ACC112 (cell line): ENCODE measurements at regions not wholly inside any gene's neighbourhood (a gene's known extent, or its start where the extent isn't known, plus 50 kb on each side); places are given as distances from the start of the nearest gene placed in this dataset.

Source experiments
- H2AFZ ChIP-seq: fragments of 200-600 bp; sonication (generic); one replicate; pipeline ENCODE4 v1.6.0; 2017; ENCODE audit warnings: antibody characterized with exemption, low read length; ENCODE audit not compliant: unreplicated experiment
- H3K27ac ChIP-seq: fragments of 200-600 bp; sonication (generic); 2 replicates; pipeline ENCODE4 v1.5.1; 2014; ENCODE audit warnings: low read depth, mild to moderate bottlenecking, antibody characterized with exemption, low read length, moderate library complexity
- H3K27me3 ChIP-seq: fragments of 200-600 bp; sonication (generic); 2 replicates; pipeline ENCODE4 v1.6.1; 2014; ENCODE audit warnings: mild to moderate bottlenecking, antibody characterized with exemption, low read length, moderate library complexity, mixed read lengths; ENCODE audit not compliant: insufficient read depth
- H3K36me3 ChIP-seq: fragments of 200-600 bp; sonication (generic); 2 replicates; pipeline ENCODE4 v1.6.1; 2016; ENCODE audit warnings: mild to moderate bottlenecking, antibody characterized with exemption, low read length, moderate library complexity, mixed read lengths; ENCODE audit not compliant: insufficient read depth
- H3K4me1 ChIP-seq: fragments of 200-600 bp; sonication (generic); one replicate; pipeline ENCODE4 v1.6.1; 2016; ENCODE audit warnings: low read length, mixed read lengths; ENCODE audit not compliant: insufficient read depth, unreplicated experiment, control insufficient read depth
- H3K4me3 ChIP-seq: fragments of 200-600 bp; sonication (generic); 2 replicates; pipeline ENCODE4 v1.5.1; 2014; ENCODE audit warnings: mild to moderate bottlenecking, low read depth, low read length
- H3K79me2 ChIP-seq: fragments of 200-600 bp; sonication (generic); one replicate; pipeline ENCODE4 v1.6.0; 2016; ENCODE audit warnings: low read length; ENCODE audit not compliant: control insufficient read depth, unreplicated experiment, insufficient read depth

DNA sequence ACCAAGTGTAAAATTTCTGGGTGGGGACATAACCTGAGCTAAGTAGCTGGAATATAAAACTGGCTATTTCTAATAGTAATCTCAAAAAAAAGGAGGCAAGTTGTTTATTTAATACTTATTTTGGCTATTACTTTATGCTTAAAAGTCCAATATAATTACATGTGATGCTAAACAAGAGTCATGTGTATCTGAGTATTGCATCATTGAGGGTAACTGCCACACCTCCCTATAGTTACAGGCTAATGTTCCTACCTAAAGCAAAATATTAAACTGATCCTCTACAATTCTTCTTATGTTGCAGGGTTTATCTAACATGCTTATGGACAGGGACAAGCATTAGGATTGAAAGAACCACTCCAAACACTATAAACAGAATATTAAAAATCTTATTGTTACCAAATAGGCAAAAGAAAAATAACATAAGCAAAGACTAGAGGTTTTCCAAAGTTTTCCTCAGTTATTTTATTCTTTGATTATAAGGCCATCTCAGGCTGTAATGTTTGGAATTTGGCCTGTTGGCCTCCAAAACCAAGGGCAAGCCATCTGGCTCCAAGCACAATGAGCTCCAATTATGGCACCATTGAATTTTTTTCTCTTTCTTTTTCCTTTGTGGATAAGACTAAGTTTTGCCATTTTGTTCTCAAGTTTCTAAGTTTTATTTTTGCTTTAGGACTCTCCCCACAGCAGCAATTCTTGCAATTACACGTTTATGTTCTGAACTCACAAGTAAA is 75.8 kb upstream of the ABI3BP start:
- Histone ChIP-seq H3K27ac (peak overlapping the region; percentile 24), H3K79me2 (no peaks in the 10 kb centered on the region), H3K27me3 (no peaks in the 10 kb centered on the region), H3K4me3 (no peak overlapping the region), H2AFZ (peak overlapping the region; percentile 53), H3K4me1 (peaks cover 57% of the 10 kb centered on the region), H3K36me3 (no peaks in the 10 kb centered on the region)

DNA sequence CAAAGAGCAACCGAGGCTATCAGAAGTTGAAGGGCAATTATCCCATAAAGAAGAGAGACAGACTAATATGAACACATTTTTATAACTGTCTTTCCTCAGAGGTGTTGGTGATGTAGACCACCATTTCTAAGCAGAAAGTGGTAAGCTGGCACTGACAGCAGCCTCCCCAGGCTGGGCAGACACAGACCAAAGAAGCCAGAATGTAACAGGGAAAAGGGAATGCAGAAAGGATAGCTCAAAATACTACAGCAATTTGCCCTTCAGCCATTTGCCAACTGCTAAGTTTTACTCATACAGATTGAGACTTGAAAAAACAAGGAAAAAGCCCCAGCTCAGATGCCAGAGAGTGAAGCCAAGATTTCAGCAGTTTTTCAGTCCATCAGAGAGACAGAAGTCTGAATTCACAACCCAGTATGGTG is 73.5 kb upstream of the ABI3BP start:
- peaks cover 42% of the 10 kb centered on the region for H3K4me1 ChIP-seq
- peak overlapping the region; percentile 99 for H3K27ac ChIP-seq
- H2AFZ ChIP-seq = peak overlapping the region; percentile 19
- no peaks in the 10 kb centered on the region for H3K36me3 ChIP-seq
- peak overlapping the region; percentile 46 for H3K4me3 ChIP-seq
- no peaks in the 10 kb centered on the region for H3K27me3 ChIP-seq
- H3K79me2 ChIP-seq = no peaks in the 10 kb centered on the region

DNA sequence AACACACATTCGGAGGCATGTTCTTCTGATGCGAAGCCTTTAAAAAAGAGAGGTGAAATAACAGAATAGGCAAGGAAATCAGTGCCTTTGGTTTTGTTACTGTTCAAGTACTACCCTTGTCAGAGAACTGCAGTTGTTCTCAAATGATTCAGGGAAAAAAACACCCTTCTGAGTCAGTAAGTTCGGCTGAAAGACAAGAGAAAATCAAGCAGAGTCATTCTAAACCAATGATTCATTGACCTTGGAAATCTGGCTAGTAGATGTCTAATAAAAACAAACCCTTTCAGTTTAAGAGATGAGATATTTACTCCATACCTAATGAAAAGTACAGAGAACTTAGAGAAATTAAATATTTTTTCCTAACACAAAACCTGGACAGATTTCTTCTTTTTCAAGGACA is 72.7 kb upstream of the ABI3BP start:
- H3K79me2 ChIP-seq = no peaks in the 10 kb centered on the region
- H3K27ac ChIP-seq = peak overlapping the region; percentile 99
- no peaks in the 10 kb centered on the region for H3K36me3 ChIP-seq
- no peaks in the 10 kb centered on the region for H3K27me3 ChIP-seq
- peak overlapping the region; percentile 88 for H2AFZ ChIP-seq
- H3K4me1 ChIP-seq = peaks cover 42% of the 10 kb centered on the region
- peak overlapping the region; percentile 57 for H3K4me3 ChIP-seq

DNA sequence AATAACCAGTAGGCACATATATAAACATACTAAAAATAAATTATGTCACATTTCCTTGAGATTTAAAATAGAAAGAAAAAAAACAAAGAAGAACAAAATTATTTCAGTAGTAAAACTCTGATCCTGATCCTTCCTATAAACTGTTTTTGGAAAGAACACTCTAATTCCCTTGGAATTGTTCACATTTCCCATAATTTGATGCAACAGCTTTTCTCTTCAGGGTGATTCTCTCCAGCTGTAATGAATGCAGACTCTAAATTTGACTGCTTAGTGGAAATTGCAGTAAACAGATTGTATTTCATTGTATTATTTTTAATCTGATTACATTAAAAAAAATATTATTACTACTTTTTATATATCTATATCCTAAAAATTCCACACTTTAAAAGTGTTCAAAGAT is 70.2 kb upstream of the ABI3BP start:
- H3K27me3 ChIP-seq = no peaks in the 10 kb centered on the region
- no peak overlapping the region for H3K27ac ChIP-seq
- 0 out of 2 replicates have a peak, but pooled peaks cover 4% of the 10 kb centered on the region for H3K36me3 ChIP-seq
- no peaks in the 10 kb centered on the region for H3K79me2 ChIP-seq
- no peak overlapping the region for H3K4me3 ChIP-seq
- no peak overlapping the region for H2AFZ ChIP-seq
- H3K4me1 ChIP-seq = peaks cover 25% of the 10 kb centered on the region

DNA sequence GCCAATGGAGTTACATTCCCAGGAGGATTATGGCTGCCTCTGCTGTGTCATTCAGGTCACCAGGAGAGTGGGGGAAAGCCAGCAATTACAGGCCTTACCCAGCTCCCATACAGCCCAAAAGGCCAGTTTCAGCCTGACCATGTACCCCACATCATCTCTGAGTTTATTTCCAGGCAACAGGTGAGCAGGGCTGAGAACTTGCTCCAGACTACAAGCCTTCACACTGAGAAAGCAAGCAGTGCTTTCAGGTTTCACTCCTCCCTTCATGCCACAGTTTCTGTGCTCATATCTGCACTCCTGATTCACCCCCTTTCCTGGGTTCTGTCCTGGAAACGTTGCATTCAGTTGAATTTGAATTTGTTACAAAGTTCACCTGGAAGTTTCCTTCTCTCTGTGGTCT is 68.1 kb upstream of the ABI3BP start:
- H3K27ac ChIP-seq = no peak overlapping the region
- H2AFZ ChIP-seq = no peak overlapping the region

DNA sequence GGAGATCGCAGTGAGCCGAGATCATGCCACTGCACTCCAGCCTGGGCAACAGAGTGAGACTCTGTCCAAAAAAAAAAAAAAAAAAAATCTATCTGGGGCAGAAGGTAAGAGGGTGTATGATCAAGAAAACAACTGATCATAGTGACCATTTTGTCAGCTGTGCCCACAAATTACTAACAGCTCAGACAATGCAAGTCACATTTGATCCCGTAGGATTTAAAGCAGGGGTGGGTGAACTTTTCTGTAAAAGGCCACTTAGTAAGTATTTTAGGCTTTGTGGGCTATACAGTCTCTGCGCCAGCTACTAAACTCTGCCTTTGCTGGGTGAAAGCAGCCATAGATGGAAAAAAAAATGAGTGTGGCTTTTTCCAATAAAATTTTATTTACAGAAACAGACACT is 57.6 kb upstream of the ABI3BP start:
- Histone ChIP-seq H3K27me3 (no peaks in the 10 kb centered on the region), H3K27ac (no peak overlapping the region), H3K4me1 (no peaks in the 10 kb centered on the region), H3K79me2 (no peaks in the 10 kb centered on the region), H3K36me3 (no peaks in the 10 kb centered on the region), H2AFZ (no peak overlapping the region), H3K4me3 (no peak overlapping the region)

More for the DNA sequence above, 68.1 kb upstream of the ABI3BP start:
- Histone ChIP-seq H3K27me3 (no peaks in the 10 kb centered on the region), H3K4me3 (no peak overlapping the region), H3K79me2 (no peaks in the 10 kb centered on the region), H3K4me1 (peaks cover 17% of the 10 kb centered on the region), H3K36me3 (0 out of 2 replicates have a peak, but pooled peaks cover 4% of the 10 kb centered on the region)

DNA sequence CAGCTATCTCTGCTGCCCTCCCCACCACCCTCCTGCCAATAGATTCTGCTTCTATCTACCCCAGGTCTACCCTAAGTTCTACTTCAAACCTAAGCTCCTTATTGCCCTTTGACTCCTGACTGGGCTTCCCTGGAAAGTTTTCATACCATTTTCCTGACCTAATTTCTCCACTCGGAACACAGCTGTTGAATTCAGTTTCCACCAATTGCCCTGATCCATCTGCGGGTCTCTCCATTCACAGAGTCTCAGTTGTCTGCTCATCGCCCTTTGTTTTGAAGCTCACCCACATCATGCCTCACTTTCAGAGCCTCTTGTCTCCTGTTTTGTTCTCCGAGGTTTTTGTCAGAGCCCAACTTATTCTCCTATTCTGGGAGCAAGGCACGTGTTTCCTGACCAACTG is 56.8 kb upstream of the ABI3BP start:
- no peaks in the 10 kb centered on the region for H3K36me3 ChIP-seq
- H3K79me2 ChIP-seq = no peaks in the 10 kb centered on the region
- no peaks in the 10 kb centered on the region for H3K27me3 ChIP-seq
- no peak overlapping the region for H2AFZ ChIP-seq
- H3K4me3 ChIP-seq = no peak overlapping the region
- H3K27ac ChIP-seq = no peak overlapping the region
- H3K4me1 ChIP-seq = no peaks in the 10 kb centered on the region

DNA sequence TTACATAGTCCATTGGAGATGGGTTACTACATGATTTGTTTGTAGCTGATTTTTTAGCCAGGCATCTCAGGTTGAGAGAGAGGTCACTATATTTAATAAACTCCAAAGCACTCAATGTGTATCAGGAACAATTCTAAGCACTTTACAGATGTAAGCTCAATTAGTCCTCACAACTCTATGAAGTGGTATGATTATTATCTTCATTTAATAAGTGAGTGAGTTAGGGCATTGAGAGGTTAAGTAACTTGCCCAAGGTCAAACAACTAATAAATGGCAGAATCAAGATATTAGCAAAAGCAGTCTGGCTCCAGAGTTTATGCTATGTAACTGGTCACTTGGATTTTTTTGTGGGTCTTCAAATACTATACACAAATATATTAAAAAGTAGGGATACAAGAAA is 56.3 kb upstream of the ABI3BP start:
- H3K27ac ChIP-seq = no peak overlapping the region
- H3K27me3 ChIP-seq = no peaks in the 10 kb centered on the region
- H2AFZ ChIP-seq = no peak overlapping the region
- H3K4me1 ChIP-seq = no peaks in the 10 kb centered on the region
- no peaks in the 10 kb centered on the region for H3K36me3 ChIP-seq
- H3K4me3 ChIP-seq = no peak overlapping the region
- H3K79me2 ChIP-seq = no peaks in the 10 kb centered on the region

DNA sequence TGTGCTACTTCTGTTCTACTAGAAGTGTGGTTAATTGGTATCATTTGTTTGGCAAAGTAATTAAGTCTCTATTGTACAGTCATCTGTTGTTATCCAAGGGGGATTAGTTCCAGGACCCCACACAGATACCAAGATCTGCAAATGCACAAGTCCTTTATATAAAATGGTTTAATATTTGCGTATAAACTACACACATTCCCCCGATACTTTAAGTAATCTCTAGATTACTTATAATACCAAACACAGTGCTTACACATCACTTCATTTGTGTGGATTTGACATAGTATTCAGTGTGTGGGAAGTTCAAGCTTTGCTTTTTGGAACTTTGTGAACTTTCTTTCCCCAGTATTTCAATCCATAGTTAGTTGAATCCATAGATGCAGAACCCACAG is 50.5 kb upstream of the ABI3BP start:
- Histone ChIP-seq H3K36me3 (no peaks in the 10 kb centered on the region), H3K4me3 (no peak overlapping the region), H3K27ac (peak overlapping the region; percentile 56), H2AFZ (no peak overlapping the region), H3K79me2 (no peaks in the 10 kb centered on the region), H3K27me3 (no peaks in the 10 kb centered on the region), H3K4me1 (peaks cover 31% of the 10 kb centered on the region)

DNA sequence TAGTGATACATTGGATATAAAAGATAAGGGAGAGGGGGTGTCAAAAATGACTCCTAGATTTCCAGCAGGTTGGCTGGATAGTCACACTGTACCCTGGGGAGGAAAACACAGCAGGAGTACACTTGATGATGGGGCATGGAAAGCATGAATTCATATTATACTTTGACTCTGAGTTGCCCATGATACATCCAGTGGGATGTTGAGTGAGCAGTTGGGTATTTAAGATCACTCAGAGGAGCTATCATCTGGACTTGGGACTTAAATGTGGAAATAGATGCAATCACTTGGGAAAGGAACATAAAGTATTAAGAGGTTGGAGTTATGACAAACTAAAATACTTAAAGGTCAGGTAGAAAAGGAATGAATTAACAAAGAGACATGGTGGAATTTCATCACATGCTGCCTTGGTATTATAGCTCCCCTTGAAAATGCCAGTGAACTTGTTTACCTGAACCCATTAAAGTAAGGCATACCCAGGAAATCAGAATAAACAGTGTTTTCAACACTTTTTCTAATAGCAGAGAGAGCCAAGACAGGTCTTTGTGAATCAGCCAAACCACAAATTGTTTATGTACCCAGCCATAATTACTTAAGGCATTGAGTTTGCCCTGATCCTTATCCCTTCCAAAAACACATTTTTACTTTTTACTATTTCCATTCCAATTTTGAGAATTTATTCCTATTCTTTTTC is 49.9 kb upstream of the ABI3BP start:
- Histone ChIP-seq H3K4me1 (peaks cover 36% of the 10 kb centered on the region), H3K79me2 (no peaks in the 10 kb centered on the region), H2AFZ (no peak overlapping the region), H3K36me3 (no peaks in the 10 kb centered on the region), H3K4me3 (no peak overlapping the region), H3K27ac (peak overlapping the region; percentile 56), H3K27me3 (no peaks in the 10 kb centered on the region)
